ENCODE measurements at regions not wholly inside any gene's neighbourhood (a gene's known extent, or its start where the extent isn't known, plus 50 kb on each side); places are given as distances from the start of the nearest gene placed in this dataset.
A peak's percentile ranks its signal among the peaks of the same experiment; 100 is the strongest.

GRCh38 chr18:45412577-45412976, 202.7 kb upstream of the SLC14A2 start:
- TF ChIP-seq CTCF (conservative IDR thresholded peaks at IDR 0.05; ENCODE audit: control insufficient read depth, insufficient read depth, low read depth, low read length): no peak
- H3K4me3 ChIP-seq (ENCODE audit: control insufficient read depth, low read depth, low read length): no peak overlapping the region
- DNase-seq (ENCODE audit: low read depth): peak; percentile 31

- peak; percentile 59 for DNase-seq (ENCODE audit: low read depth)
- no peak for TF ChIP-seq CTCF (conservative IDR thresholded peaks at IDR 0.05; ENCODE audit: control insufficient read depth, insufficient read depth, low read depth, low read length)
- no peak overlapping the region for H3K4me3 ChIP-seq (ENCODE audit: control insufficient read depth, low read depth, low read length)
These were observed 202.0 kb upstream of the SLC14A2 start for GRCh38 chr18:45413180-45413836.

GRCh38 chr18:45415614-45416013, 199.7 kb upstream of the SLC14A2 start:
- TF ChIP-seq CTCF (conservative IDR thresholded peaks at IDR 0.05; ENCODE audit: control insufficient read depth, insufficient read depth, low read depth, low read length): no peak

GRCh38 chr18:45416168-45416567, 199.1 kb upstream of the SLC14A2 start:
- TF ChIP-seq CTCF (conservative IDR thresholded peaks at IDR 0.05; ENCODE audit: control insufficient read depth, insufficient read depth, low read depth, low read length): no peak
- DNase-seq (ENCODE audit: low read depth): peak; percentile 50
- no peak overlapping the region for H3K4me3 ChIP-seq (ENCODE audit: control insufficient read depth, low read depth, low read length)

More at GRCh38 chr18:45415614-45416013, 199.7 kb upstream of the SLC14A2 start:
- no peak overlapping the region for H3K4me3 ChIP-seq (ENCODE audit: control insufficient read depth, low read depth, low read length)
- no peak for DNase-seq (ENCODE audit: low read depth)

- no peak overlapping the region for H3K4me3 ChIP-seq (ENCODE audit: control insufficient read depth, low read depth, low read length)
- no peak for DNase-seq (ENCODE audit: low read depth)
- TF ChIP-seq CTCF (conservative IDR thresholded peaks at IDR 0.05; ENCODE audit: control insufficient read depth, insufficient read depth, low read depth, low read length): no peak
These were observed 197.9 kb upstream of the SLC14A2 start for GRCh38 chr18:45417392-45417791.

GRCh38 chr18:45423659-45424058, 191.6 kb upstream of the SLC14A2 start:
- no peak overlapping the region for H3K4me3 ChIP-seq (ENCODE audit: control insufficient read depth, low read depth, low read length)
- TF ChIP-seq CTCF (conservative IDR thresholded peaks at IDR 0.05; ENCODE audit: control insufficient read depth, insufficient read depth, low read depth, low read length): no peak
- DNase-seq (ENCODE audit: low read depth): peak; percentile 9

GRCh38 chr18:45430041-45430440, 185.2 kb upstream of the SLC14A2 start:
- no peak for DNase-seq (ENCODE audit: low read depth)
- no peak overlapping the region for H3K4me3 ChIP-seq (ENCODE audit: control insufficient read depth, low read depth, low read length)
- no peak for TF ChIP-seq CTCF (conservative IDR thresholded peaks at IDR 0.05; ENCODE audit: control insufficient read depth, insufficient read depth, low read depth, low read length)
